ENCODE measurements at regions not wholly inside any gene's neighbourhood (a gene's known extent, or its start where the extent isn't known, plus 50 kb on each side); places are given as distances from the start of the nearest gene placed in this dataset.

DNA sequence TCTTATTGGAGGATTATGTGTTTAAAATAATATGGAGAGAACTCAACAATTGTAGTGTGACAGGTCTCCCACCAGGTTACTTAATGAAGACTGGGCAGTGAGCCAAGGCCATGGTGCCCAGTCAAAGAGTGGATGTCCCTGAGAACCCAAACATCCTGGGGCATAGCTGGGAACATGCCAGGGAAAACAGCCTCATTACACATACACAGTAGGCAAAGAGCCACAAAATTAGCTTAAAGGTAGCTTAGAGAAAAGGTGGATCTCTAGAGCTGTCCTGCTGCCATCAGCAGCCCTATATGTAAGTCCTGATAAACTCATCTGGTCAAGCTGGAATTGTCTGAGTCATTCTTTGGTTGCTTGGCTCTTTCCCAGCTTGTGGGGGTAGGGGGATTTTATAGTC, 287.8 kb downstream of the PHF14 start:
- TF ChIP-seq, protein P1, sequence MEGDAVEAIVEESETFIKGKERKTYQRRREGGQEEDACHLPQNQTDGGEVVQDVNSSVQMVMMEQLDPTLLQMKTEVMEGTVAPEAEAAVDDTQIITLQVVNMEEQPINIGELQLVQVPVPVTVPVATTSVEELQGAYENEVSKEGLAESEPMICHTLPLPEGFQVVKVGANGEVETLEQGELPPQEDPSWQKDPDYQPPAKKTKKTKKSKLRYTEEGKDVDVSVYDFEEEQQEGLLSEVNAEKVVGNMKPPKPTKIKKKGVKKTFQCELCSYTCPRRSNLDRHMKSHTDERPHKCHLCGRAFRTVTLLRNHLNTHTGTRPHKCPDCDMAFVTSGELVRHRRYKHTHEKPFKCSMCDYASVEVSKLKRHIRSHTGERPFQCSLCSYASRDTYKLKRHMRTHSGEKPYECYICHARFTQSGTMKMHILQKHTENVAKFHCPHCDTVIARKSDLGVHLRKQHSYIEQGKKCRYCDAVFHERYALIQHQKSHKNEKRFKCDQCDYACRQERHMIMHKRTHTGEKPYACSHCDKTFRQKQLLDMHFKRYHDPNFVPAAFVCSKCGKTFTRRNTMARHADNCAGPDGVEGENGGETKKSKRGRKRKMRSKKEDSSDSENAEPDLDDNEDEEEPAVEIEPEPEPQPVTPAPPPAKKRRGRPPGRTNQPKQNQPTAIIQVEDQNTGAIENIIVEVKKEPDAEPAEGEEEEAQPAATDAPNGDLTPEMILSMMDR (IDR thresholded peaks at IDR 0.05 in 2 of 3, conservative IDR thresholded peaks at IDR 0.05 in 1 of 3; ENCODE audit: borderline replicate concordance in 1 of 3, insufficient read depth in 1 of 3, low read depth in 2 of 3, low read length in 2 of 3): no peak
- TF ChIP-seq POLR2AphosphoS5 (IDR thresholded peaks at IDR 0.05; ENCODE audit: low read depth, low read length) (no peak), POLR2A (IDR thresholded peaks at IDR 0.05; ENCODE audit: borderline replicate concordance, extremely low read depth, insufficient read depth, insufficient read length) (no peak), SP1 (IDR thresholded peaks at IDR 0.05; ENCODE audit: low read depth) (no peak), ZNF274 (IDR thresholded peaks at IDR 0.05; ENCODE audit: low read depth, low read length) (no peak), EZH2 (IDR thresholded peaks at IDR 0.05) (no peak), EZH2phosphoT487 (IDR thresholded peaks at IDR 0.05; ENCODE audit: borderline replicate concordance) (no peak), CEBPB (IDR thresholded peaks at IDR 0.05; ENCODE audit: low read depth) (no peak), RAD21 (IDR thresholded peaks at IDR 0.05; ENCODE audit: low read depth) (no peak), YY1 (IDR thresholded peaks at IDR 0.05; ENCODE audit: extremely low read depth, insufficient replicate concordance, low read depth, low read length) (no peak), EGR1 (IDR thresholded peaks at IDR 0.05; ENCODE audit: low read depth) (no peak)
- TF ChIP-seq, protein P2, sequence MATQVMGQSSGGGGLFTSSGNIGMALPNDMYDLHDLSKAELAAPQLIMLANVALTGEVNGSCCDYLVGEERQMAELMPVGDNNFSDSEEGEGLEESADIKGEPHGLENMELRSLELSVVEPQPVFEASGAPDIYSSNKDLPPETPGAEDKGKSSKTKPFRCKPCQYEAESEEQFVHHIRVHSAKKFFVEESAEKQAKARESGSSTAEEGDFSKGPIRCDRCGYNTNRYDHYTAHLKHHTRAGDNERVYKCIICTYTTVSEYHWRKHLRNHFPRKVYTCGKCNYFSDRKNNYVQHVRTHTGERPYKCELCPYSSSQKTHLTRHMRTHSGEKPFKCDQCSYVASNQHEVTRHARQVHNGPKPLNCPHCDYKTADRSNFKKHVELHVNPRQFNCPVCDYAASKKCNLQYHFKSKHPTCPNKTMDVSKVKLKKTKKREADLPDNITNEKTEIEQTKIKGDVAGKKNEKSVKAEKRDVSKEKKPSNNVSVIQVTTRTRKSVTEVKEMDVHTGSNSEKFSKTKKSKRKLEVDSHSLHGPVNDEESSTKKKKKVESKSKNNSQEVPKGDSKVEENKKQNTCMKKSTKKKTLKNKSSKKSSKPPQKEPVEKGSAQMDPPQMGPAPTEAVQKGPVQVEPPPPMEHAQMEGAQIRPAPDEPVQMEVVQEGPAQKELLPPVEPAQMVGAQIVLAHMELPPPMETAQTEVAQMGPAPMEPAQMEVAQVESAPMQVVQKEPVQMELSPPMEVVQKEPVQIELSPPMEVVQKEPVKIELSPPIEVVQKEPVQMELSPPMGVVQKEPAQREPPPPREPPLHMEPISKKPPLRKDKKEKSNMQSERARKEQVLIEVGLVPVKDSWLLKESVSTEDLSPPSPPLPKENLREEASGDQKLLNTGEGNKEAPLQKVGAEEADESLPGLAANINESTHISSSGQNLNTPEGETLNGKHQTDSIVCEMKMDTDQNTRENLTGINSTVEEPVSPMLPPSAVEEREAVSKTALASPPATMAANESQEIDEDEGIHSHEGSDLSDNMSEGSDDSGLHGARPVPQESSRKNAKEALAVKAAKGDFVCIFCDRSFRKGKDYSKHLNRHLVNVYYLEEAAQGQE (IDR thresholded peaks at IDR 0.05; ENCODE audit: low read depth): no peak
- TF ChIP-seq, protein P3, sequence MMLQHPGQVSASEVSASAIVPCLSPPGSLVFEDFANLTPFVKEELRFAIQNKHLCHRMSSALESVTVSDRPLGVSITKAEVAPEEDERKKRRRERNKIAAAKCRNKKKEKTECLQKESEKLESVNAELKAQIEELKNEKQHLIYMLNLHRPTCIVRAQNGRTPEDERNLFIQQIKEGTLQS (IDR thresholded peaks at IDR 0.05): no peak

Data from HCT116 (cell line).